Body of pancreas (tissue), 4 donors: ENCODE measurements at regions not wholly inside any gene's neighbourhood (a gene's known extent, or its start where the extent isn't known, plus 50 kb on each side); places are given as distances from the start of the nearest gene placed in this dataset.
"Not testable (repeated sequence)": the region's sequence is repeated elsewhere in the genome, so short reads cannot be mapped to it uniquely, and the experiment has no call there.

Source experiments
- ATAC-seq: fragments of 150-250 bp; one replicate; pipeline ENCODE4 v1.9.1; 2016
- DNase-seq, 4 donors: peaks; one replicate each; pipeline ENCODE4 v3.0.0-alpha.2; 2019
- H3K27ac ChIP-seq, 4 donors: fragments of 200-600 bp; sonication (generic); 1 replicate in 3 of 4; 2 replicates in 1 of 4; pipeline versions ENCODE4 v1.5.1 to v1.6.1; 2016 to 2019; ENCODE audit warnings: mild to moderate bottlenecking in 1 of 4, mixed read lengths in 1 of 4, moderate library complexity in 1 of 4
- H3K27me3 ChIP-seq, 2 donors: fragments of 200-600 bp; sonication (generic); one replicate each; pipeline ENCODE4 v1.6.0; 2016; ENCODE audit warnings: mild to moderate bottlenecking in 1 of 2
- H3K36me3 ChIP-seq, 2 donors: fragments of 200-600 bp; sonication (generic); replicated peaks in 1 of 2; 2 replicates each; pipeline ENCODE4 v1.5.1; 2016; ENCODE audit warnings: low read depth in 2 of 2; ENCODE audit not compliant: insufficient read depth in 1 of 2
- H3K4me1 ChIP-seq: fragments of 200-600 bp; sonication (generic); one replicate; pipeline ENCODE4 v1.6.0; 2016
- H3K4me3 ChIP-seq, 2 donors: fragments of 200-600 bp; sonication (generic); 1 replicate in 1 of 2; 2 replicates in 1 of 2; pipeline ENCODE4 v1.5.1; 2016 to 2019
- H3K9me3 ChIP-seq, 3 donors: fragments of 200-600 bp; sonication (generic); 1 replicate in 2 of 3; 2 replicates in 1 of 3; pipeline ENCODE4 v1.5.1; 2016
- POLR2A ChIP-seq, 3 donors: fragments of 450-650 bp; IDR thresholded peaks; one replicate each; pipeline ENCODE4 v1.6.1; 2016; ENCODE audit warnings: antibody characterized with exemption in 3 of 3, mild to moderate bottlenecking in 2 of 3
- WGBS, 2 donors: methylation state at CpG; one replicate each; pipeline ENCODE4 v1.1.5; 2017; 5-methylcytosine and 5-hydroxymethylcytosine counted together
- intact Hi-C: fragments of 100-400 bp; cut with DNase I; formaldehyde crosslinking; loops from one replicate; pipeline ENCODE4 v1.15.1; 2023
- TF ChIP-seq, protein P1 (sequence below), 7 experiments: fragments of 450-650 bp in 4 of 7; fragments of 200-600 bp in 3 of 7; sonication (generic) in 3 of 7; IDR thresholded peaks; one replicate each; pipeline ENCODE4 v1.5.1; 2016 to 2019; ENCODE audit warnings: antibody characterized with exemption in 7 of 7

DNA sequence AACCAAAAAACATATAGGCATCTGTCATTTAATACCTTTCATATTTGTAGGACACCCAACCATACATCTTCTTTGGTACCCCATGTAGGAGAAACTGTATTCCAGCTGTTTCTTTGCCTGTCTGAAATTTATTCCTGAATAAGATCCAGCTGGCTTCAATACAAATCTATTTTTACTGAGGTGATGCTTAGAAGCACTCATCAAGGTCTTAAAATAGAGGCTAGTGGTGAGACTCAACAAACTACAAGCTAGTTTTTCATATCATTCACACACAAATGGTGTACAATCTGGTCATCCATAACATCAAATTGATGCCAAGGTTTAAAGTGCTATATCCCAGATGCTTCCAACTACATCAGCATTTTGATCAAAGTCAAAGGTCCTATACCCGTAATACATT, 1071.3 kb upstream of the MIR17HG start:
- no peak for TF ChIP-seq POLR2A (IDR thresholded peaks at IDR 0.05)
- TF ChIP-seq, protein P1, sequence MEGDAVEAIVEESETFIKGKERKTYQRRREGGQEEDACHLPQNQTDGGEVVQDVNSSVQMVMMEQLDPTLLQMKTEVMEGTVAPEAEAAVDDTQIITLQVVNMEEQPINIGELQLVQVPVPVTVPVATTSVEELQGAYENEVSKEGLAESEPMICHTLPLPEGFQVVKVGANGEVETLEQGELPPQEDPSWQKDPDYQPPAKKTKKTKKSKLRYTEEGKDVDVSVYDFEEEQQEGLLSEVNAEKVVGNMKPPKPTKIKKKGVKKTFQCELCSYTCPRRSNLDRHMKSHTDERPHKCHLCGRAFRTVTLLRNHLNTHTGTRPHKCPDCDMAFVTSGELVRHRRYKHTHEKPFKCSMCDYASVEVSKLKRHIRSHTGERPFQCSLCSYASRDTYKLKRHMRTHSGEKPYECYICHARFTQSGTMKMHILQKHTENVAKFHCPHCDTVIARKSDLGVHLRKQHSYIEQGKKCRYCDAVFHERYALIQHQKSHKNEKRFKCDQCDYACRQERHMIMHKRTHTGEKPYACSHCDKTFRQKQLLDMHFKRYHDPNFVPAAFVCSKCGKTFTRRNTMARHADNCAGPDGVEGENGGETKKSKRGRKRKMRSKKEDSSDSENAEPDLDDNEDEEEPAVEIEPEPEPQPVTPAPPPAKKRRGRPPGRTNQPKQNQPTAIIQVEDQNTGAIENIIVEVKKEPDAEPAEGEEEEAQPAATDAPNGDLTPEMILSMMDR (IDR thresholded peaks at IDR 0.05), result no peak
- Histone ChIP-seq H3K4me1 (no peaks in the 10 kb centered on the region), H3K27ac (no peak overlapping the region), H3K4me3 (no peak overlapping the region), H3K36me3 (no peaks in the 10 kb centered on the region), H3K27me3 (no peaks in the 10 kb centered on the region), H3K9me3 (no peaks in the 10 kb centered on the region)
- intact Hi-C loops, result no loop called here
- no peak for ATAC-seq
- no peak for DNase-seq
- 42 to 67% methylated on average over 1 of the region's 1 CpG for WGBS, 2 donors

DNA sequence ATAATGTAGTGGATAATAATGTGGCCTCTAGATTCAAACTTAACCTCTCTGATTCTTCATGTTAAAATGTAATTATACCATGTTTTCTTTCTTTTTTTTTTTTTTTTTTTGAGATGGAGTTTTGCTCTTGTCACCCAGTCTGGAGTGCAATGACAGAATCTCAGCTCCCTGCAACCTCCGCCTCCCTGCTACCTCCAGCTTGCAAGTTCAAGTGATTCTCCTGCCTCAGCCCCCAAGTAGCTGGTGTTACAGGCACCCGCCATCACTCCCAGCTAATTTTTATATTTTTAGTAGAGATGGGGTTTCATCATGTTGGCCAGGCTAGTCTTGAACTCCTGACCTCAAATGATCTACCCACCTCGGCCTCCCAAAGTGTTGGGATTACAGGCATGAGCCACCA, 1069.3 kb upstream of the MIR17HG start:
- DNase-seq, H3K27me3 ChIP-seq, H3K36me3 ChIP-seq, H3K9me3 ChIP-seq, intact Hi-C loops, H3K27ac ChIP-seq, H3K4me1 ChIP-seq, H3K4me3 ChIP-seq, ATAC-seq: not testable (repeated sequence)
- WGBS, 2 donors, result 87 to 93% methylated on average over 3 of the region's 3 CpGs

DNA sequence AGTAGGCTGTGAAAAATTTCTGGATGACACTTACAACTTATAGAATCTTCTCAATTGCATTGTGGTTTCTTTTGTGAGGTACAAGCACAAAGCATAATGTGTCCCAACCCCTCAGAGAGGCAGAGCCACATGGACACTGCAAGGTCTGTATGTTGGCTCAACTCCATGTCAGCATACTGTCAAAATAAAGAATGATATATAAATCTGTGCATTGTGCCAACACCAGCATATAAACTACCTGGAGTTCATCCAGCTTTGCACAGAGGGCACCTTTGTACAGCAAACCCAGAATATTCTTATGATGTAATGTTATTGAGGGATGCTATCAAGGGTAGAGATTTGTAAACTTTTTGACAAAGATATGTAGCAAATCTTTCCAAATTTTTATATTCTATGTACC, 1065.8 kb upstream of the MIR17HG start:
- no peak for ATAC-seq
- intact Hi-C loops, result no loop called here

DNA sequence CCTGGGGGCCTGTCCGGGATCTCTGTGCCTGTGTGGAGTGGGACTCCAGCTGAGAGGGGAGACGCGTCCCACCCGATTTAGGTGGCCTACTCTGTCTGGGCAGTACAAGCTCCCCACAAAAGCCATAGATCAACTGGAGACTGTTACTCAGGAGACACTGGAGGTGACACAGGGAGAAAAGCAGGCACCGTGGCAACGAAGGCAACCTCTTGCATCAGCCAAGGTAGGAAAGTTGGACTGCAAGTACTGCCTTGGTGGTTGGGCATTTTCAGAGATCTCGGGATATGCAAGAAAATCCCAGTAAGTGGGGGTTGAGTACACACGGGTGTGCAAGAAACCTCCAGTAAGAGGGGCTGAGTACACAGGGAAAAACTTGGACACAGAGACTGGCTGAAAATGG, 1060.0 kb upstream of the MIR17HG start:
- Histone ChIP-seq H3K9me3 (no peaks in the 10 kb centered on the region), H3K27me3 (no peaks in the 10 kb centered on the region), H3K27ac (no peak overlapping the region), H3K4me1 (no peaks in the 10 kb centered on the region), H3K36me3 (no peaks in the 10 kb centered on the region), H3K4me3 (no peak overlapping the region)
- no peak for TF ChIP-seq POLR2A (IDR thresholded peaks at IDR 0.05)
- TF ChIP-seq, protein P1 (IDR thresholded peaks at IDR 0.05), result no peak
- DNase-seq (no peak), ATAC-seq (no peak)
- intact Hi-C loops, result no loop called here
- 87 to 88% methylated on average over 8 of the region's 8 CpGs for WGBS, 2 donors

More for the DNA sequence above, 1065.8 kb upstream of the MIR17HG start:
- H3K4me3 ChIP-seq, result no peak overlapping the region
- no peaks in the 10 kb centered on the region for H3K9me3 ChIP-seq
- no peak for DNase-seq
- H3K36me3 ChIP-seq, result no peaks in the 10 kb centered on the region
- H3K27me3 ChIP-seq, result no peaks in the 10 kb centered on the region
- TF ChIP-seq, protein P1 (IDR thresholded peaks at IDR 0.05), result no peak
- TF ChIP-seq POLR2A (IDR thresholded peaks at IDR 0.05), result no peak
- H3K4me1 ChIP-seq, result no peaks in the 10 kb centered on the region
- H3K27ac ChIP-seq, result no peak overlapping the region

DNA sequence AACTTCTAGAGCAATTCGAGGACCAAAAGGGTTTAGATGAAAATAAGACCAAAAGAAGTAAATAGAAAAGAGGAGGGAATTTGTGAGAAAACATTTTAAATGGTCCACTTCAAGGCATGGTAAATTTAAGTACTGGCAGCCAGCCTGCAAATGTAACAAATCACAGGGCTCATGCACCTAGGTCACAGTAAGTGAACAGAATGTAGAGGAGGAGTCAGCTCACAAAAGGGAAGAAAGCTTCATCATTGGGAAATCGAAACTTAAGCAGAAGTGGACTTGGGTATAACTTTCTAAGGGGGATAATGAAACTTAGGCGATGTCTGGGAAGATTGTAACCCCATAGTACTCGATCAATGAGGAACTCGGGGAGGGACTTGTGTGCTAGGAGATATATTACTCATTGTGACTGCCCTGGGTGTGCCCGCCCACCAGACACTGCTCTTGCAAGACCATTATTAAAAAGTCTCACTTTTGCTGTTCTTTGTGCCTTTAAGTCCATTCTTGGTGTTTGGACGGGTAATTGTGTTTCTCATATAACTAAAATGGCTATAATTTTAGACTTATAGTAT, 1053.6 kb upstream of the MIR17HG start:
- Histone ChIP-seq H3K27me3 (no peaks in the 10 kb centered on the region), H3K9me3 (no peaks in the 10 kb centered on the region), H3K27ac (no peak overlapping the region), H3K4me1 (no peaks in the 10 kb centered on the region), H3K36me3 (no peaks in the 10 kb centered on the region), H3K4me3 (no peak overlapping the region)
- DNase-seq (no peak), ATAC-seq (no peak)
- no peak for TF ChIP-seq POLR2A (IDR thresholded peaks at IDR 0.05)
- TF ChIP-seq, protein P1 (IDR thresholded peaks at IDR 0.05), result no peak
- WGBS, 2 donors, result 70 to 83% methylated on average over 7 of the region's 7 CpGs
- intact Hi-C loops, result no loop called here
